GF-D8 (cell line): ENCODE measurements at regions not wholly inside any gene's neighbourhood (a gene's known extent, or its start where the extent isn't known, plus 50 kb on each side); places are given as distances from the start of the nearest gene placed in this dataset.
"Not testable (repeated sequence)": the region's sequence is repeated elsewhere in the genome, so short reads cannot be mapped to it uniquely, and the experiment has no call there.

Source experiments
- DNase-seq: peaks from one replicate; lab custom pipeline; 2025; lab: John Stamatoyannopoulos, UW

DNA sequence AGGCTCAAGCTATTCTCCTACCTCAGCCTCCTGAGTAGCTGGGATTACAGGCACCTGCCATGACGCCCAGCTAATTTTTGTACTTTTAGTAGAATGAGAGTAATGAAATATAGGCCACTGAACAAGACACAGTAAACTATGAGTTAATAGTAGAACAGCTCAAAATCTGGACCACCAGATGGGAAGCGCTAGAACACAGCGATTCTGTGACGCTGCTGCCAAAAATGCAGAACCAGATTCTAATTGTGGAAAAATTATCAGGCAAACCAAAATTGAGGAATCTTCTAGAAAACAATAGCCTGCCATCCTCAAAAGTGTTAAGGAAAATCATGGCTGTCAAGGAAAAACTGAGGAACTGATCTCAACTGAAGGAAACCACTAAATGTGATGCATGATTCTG lies 111.4 kb upstream of the TIAM1 start:
- no peak for DNase-seq

DNA sequence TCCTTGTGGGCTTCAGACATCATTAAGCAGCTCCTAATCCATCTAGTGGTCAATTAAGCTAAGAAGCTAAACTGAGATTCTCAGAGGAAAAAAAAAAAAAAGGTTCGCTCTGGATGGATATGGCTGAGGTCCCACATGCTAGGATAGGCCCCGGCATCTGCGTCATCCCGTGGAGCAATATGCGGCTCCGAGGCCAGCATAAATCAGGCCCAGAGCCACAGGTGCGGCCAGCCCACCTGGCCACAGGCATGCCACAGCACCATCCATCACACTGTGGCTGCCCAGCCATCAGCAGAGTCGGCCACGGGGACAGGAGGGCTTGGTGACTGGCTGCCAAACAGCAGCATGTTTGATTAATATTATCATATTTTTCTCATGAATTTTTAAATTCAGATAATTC lies 106.9 kb upstream of the TIAM1 start:
- no peak for DNase-seq

GRCh38 chr21:31449921-31450535 lies 106.0 kb upstream of the TIAM1 start:
- no peak for DNase-seq

DNA sequence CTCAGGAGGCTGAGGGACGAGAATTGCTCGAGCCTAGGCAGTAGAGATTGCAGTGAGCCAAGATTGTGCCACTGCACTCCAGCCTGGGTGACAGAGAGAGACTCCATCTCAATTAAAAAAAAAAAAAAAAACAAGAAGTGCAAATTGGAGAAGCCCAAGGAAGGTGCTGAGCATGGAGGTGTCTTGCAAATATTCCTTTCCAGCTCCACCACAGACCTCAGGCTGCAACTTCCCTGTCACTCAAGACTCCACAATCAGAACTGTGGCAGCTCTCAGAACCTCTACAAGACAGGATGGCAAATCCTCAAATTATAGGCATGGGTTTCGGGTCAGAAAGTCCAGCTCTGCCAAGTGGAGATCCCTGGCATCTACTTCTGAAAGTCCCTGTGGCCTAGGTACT lies 104.4 kb upstream of the TIAM1 start:
- DNase-seq, result no peak

DNA sequence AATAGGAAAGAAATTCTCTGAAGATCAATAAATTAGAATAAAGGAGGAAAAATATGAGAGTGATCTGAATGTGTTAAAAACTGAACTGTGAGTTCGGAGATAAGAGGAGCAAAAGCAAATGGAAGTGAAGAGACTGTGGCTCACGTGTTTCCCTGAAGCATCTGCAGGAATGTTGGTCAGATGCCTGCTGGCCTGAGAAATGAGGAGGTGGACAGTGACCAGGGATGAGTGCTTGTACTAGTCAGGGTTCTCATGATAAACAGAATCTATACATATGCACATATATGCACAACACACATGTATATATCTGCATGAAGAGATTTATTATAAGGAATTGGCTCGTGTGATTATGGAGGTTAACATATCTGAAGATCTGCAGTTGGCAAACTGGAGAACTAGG lies 103.4 kb upstream of the TIAM1 start:
- DNase-seq, result no peak

DNA sequence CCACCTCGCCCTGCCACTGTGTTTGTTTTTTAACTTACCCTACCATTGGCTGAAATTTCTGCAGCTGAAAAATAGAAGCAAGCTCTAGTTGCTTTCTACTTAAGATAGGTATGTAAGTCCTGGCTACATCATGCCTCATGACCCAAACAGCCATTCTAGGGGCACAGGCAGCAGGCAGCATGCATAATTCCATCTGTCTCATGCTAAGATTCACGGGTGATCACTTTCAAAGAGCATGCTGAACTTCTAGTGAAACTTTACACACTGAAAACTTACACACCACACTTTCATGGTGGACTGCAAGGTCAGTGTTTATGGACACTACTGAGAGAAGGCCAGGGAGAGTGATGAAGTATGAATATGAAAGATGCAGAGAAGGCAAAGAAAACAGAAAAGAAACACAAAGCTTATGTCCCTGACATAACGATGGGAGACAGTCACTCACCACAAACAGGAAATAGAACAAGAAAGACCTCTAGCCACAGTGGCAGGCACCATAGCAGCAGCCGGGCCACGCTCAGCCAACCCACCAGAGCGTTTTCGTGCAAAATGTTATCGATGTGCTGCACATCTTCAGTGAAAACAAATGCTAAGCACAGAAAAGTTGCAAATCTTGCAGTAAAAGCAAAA lies 102.3 kb upstream of the TIAM1 start:
- DNase-seq, result no peak

DNA sequence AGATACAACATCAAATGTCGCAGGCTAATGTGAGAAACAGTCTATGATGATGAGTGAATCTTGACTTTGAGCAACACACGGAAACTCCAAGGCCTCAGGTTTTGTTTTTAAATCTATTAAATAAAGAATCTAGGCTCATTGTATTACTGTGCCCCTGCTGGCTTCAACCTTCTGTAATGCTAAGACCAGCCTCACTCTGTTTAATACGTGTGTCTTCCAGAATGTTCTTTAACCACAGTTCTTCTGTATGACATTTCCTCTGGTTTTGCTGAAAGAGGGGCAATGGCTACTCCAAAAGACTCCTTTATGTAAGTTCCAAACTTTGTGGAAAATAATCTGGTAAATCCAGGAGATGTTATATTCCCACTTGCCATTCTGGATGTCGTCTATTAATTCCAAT lies 101.1 kb upstream of the TIAM1 start:
- no peak for DNase-seq

GRCh38 chr21:31443736-31444521 lies 99.9 kb upstream of the TIAM1 start:
- no peak for DNase-seq

DNA sequence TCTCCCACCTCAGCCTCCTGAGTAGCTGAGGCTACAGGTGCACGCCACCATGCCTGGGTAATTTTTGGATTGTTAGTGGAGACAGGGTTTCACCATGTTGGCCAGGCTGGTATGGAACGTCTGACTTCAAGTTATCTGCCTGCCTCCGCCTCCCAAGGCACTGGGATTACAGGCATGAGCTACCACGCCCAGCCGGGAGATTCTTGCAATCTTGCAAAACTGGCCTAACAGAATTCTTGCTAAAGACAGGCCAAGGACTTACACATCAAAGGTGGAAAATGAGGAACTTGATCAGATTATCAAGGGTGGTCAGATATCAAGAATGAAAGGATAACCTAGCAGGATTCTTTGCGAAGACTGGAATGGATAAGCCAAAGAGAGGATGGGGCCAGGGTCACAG lies 98.3 kb upstream of the TIAM1 start:
- DNase-seq, result no peak

GRCh38 chr21:31429506-31429905 lies 85.4 kb upstream of the TIAM1 start:
- DNase-seq, result no peak

- no peak for DNase-seq
Measured at GRCh38 chr21:31426235-31426797, 82.3 kb upstream of the TIAM1 start.

DNA sequence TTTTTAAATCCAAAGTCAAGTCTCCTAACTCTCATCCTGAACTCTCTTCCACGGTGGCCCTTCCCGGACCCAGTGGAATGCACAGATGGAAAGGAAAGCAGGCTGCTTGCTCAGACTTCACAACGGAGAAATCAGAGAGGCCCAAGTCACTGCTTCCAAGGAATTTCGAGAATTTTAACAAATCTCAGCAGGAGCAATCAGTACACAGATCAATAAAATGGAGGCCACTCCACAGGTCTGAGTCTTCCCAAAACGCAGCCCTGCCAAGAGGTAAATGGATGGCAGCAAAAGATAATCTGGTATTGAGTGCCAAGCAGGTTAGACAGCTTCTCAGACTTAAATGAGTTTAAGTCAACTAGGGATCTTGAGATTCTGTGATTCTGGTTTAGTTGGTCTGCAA lies 81.1 kb upstream of the TIAM1 start:
- no peak for DNase-seq

- no peak for DNase-seq
Measured at GRCh38 chr21:31424058-31424457, 80.0 kb upstream of the TIAM1 start.

GRCh38 chr21:31420988-31421387 lies 76.9 kb upstream of the TIAM1 start:
- DNase-seq, result no peak

- DNase-seq, result no peak
Measured at GRCh38 chr21:31420354-31420753, 76.3 kb upstream of the TIAM1 start.

- DNase-seq, result no peak
Measured at GRCh38 chr21:31418377-31419001, 74.4 kb upstream of the TIAM1 start.

DNA sequence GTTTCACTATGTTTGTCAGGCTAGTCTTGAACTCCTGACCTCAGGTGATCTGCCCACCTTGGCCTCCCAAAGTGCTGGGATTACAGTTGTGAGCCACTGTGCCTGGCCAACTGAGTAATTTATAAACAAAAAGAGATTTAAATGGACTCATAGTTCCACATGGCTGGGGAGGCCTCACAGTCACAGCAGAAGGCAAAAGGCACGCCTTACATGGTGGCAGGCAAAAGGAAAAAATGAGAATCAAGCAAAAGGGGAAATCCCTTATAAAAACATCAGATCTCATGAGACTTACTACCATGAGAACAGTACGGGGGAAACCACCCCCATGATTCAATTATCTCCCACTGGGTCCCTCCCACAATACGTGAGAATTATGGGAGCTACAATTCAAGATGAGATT lies 73.2 kb upstream of the TIAM1 start:
- not testable (repeated sequence) for DNase-seq

DNA sequence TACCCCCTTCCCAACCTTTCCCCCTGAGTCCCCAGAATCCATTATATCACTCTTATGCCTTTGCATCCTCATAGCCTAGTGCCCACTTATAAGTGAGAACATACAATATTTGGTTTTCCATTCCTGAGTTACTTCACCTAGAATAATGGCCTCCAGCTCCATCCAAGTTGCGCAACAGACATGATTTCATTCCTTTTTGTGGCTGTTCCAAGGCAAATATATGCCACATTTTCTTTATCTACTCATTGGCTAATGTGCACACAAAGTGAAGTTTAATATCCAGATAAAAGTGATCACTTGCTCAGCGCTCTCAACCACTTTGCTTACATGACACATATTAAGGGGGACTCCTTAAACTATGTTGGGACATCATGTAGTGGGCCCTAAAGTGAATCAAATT lies 72.4 kb upstream of the TIAM1 start:
- DNase-seq, result no peak

- no peak for DNase-seq
Measured at GRCh38 chr21:31414263-31415000, 70.4 kb upstream of the TIAM1 start.

DNA sequence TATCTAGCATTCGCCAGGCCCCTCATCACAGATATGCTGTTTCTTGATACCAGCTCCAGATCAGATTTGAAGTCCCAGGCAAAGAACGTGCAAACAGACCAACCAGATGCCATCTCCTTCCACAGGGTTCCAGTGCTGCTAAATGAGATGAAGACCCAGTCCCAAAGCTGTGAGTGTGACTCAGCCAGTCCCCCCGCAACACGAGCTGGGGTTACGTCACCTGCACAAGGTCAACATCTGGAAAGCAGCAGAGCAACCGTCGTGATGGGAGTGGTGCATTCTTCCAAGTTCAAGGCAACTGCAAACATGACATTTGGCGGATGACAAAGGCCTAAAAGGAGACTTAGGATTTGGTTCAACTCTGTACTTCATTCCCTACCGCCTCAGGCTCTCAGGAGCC lies 69.6 kb upstream of the TIAM1 start:
- DNase-seq, result no peak

- no peak for DNase-seq
Measured at GRCh38 chr21:31410499-31411131, 66.6 kb upstream of the TIAM1 start.
